HL-60/S4 treated with phorbol 12-myristate 13-acetate at 8.2 ng/mL for 4 days and 3 days (cell line): ENCODE measurements at regions not wholly inside any gene's neighbourhood (a gene's known extent, or its start where the extent isn't known, plus 50 kb on each side); places are given as distances from the start of the nearest gene placed in this dataset.
"Not testable (repeated sequence)": the region's sequence is repeated elsewhere in the genome, so short reads cannot be mapped to it uniquely, and the experiment has no call there.

Experiments
- in situ Hi-C: fragments of 300-500 bp; cut with MboI; formaldehyde crosslinking; loops from 2 replicates; pipeline ENCODE4 v1.15.0; 2022; ENCODE audit warnings: low sequenced_read_pairs

DNA sequence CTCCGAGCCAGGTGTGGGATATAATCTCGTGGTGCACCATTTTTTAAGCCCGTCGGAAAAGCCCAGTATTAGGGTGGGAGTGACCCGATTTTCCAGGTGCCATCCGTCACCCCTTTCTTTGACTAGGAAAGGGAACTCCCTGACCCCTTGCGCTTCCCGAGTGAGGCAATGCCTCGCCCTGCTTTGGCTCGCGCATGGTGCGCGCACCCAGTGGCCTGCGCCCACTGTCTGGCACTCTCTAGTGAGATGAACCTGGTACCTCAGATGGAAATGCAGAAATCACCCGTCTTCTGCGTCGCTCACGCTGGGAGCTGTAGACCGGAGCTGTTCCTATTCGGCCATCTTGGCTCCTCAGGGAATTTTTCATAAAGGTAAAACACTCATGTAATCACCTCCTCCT, 63.9 kb downstream of the RWDD3 start:
- in situ Hi-C loops = not testable (repeated sequence)

DNA sequence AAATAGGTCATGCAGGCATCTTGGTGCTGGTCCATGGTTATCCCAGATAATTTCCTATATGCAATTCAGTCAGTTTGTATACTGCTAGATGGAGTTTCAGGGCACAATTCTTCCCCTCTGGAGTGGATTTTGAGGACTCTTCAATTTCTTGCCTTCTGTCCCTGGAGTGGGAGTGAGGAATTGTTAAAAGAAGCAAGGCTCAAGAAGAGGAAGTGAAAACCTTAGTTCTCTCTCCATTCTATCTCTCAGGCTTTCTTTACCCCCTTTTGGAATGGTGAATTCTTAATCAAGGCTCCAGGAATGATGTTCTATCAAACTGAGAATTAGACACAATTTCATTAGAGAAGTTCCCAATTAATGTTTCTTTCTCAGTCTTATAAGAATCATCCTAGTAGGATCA, 67.1 kb downstream of the RWDD3 start:
- in situ Hi-C loops = no loop called here

DNA sequence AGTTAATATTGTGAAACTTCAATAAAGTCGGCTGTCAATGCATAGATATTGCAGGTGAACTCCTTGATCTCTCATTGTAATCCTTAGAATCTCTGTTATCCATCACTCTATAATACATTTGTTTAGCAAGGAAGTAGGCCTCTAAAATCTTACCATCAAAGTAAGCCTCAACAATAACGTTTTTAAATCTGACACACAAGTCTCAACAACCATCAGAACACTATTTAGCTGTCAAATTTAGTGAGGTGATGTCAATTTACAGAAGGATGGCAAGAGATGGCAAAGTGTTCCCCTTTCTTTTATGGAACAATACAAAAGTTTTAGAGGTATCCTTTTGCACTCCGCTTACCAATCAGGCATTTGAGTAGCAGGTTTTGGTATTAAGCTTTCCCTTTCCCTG, 67.6 kb downstream of the RWDD3 start:
- in situ Hi-C loops = no loop called here

DNA sequence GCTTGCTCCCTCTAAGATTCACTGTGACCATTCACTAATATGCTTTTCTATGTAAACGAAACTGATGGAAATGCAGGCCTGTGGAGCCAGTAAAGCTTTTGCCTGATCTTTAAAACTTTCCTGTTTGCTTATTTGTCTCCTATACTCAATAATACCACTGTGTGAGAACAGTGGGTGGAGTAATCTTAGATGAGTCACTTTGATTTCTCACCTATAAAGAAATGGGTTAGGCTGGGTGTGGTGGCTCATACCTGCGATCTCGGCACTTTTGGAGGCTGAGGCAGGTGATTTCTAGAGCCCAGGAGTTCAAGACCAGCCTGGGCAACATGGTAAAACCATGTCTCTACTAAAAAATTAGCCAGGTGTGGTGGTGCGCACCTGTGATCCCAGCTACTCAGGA, 70.8 kb downstream of the RWDD3 start:
- in situ Hi-C loops = no loop called here

DNA sequence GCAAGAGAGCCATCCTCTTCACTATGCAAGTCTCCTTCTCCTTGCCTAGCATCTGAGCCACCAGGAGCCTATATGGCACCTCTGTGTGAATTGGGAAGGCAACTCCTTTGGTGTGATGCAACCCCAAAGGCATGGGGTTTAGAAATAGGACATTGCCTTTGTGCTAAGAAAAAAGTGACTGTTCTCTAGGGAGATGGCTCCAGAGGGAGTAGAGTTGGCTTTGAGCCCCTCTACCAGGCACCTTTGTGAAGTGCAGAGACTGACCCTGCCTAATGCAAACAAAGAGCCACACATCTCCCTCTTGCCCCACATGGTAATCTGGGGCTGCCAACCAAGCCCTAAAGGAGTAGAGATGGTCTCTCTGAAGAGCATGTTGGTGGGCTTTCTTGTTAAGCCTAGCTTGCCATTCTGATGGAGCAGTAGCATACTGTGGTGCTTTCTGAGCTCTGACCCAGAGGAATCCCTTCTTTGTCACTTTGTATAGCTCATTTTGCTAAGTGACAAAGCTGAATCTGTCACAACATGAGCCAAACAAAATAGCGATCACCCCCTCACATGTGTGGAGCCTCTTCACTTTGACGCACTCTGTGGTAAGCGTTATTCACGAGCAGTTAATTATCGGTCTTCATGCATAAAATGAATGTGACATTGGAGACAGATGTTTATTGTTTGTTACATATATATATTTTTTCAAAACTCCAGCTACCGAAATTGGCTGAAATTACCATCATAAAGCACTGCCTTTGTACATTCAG, 74.4 kb downstream of the RWDD3 start:
- in situ Hi-C loops = no loop called here

DNA sequence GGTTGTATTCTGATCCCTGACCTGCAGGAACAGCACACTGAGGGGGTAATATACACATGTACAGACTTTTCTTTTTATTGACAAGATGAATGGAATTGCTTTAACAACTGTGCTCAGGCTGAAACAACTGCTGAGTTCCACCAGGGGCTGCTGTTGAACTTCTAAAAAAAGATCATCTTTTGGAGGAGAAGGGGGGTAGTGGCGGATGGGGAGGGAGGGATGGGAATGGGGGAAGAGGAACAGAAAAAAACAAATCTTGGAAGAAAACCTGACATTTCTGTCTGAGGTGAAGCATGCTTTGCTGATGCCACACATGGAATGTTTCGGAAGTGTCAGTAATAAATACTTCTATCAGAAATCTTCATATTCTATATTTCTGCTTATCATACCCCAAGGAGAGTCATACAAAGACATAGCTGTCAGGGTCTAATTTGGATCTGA, 75.0 kb downstream of the RWDD3 start:
- in situ Hi-C loops = no loop called here

DNA sequence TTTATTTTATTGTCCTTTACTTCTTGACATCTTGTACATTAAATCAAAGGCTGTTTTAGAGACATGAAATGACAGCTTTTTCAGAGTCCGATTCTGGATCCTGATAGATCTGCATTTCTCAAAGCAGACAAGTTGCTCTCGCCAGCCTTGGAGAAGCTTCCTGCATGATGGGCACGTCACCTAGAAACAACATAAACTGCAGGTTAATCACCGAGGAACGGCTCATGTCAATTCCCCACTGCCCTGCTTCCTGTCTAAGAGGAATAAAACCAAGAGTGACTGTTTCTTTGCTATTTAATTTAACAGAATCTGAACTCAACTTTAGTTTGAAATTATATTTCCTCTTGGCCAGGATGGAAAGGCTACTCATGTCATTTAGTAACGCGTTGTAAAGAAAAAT, 77.0 kb downstream of the RWDD3 start:
- in situ Hi-C loops = no loop called here

DNA sequence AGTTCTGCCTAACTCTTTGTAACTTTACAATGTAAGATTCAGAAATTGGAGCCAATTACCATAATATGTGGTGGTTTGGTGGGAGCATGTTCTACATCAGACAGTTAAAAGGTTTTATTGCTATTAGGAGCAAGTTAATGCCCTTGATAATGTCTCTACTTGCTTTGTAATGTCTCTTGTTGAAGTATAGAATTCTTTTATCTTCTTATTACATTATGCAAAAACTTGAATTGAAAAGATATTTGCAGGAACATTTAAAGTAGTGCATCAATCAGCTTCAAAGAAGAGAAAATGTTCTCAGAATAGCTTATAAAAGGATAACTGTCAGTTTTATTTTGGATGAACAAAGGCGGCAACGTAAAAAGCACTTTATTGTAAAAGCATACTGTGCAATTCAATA, 77.8 kb downstream of the RWDD3 start:
- in situ Hi-C loops = no loop called here

DNA sequence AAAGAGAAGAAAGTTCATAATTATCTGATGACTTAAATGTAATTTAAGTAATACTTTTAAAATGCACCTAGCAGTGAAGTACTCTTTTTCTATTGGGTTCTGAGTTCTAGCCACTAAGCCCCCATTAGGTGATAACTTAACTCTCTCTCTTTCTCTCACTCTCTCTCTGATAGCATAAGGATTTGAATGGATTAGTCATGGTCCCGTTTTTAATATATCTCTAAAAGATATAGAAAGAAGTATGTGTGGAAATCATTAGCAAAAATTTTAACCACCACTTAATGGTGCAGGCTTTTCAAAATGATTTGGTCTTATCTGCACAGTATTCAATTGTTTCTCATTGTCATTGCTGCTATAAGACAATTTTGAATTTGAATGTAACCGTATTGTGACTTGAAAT, 78.2 kb downstream of the RWDD3 start:
- in situ Hi-C loops = no loop called here

DNA sequence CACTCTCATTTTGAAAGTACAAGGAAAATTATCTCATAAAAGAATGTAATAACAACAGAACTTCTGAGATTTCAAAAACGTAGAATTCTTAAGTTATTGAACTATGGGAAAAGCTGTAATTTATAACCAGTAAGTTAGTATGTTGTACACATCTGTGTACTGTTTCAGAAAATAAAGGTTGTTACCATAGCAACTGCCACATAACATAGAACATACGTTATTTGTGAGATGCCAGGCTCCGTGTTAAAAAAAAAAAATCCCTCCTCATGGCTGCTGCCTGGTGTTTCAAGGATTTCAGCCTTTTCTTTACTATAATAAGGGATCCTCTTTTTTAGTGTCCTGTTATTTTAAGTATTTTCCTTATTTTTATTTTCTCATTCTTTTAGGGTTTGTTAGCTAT, 79.5 kb downstream of the RWDD3 start:
- in situ Hi-C loops = no loop called here

DNA sequence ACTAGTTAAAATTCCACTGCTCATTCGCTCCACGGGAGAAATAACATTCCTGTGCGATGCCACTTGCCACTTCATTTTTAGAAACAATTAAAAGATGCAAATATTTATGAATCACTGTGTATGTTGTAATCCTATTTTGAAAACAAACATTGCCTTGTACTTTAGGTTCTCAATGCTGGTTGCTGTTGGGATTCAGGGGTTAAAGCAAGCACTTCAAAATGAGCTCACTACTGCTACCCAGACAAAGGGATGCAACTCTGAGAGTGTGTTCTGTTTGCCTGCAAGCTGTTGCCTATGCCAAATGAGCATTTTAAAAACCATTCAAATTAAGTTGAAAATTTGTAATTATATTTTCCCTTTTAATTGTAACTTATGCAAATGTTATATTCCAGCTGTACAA, 87.5 kb downstream of the RWDD3 start:
- in situ Hi-C loops = no loop called here

DNA sequence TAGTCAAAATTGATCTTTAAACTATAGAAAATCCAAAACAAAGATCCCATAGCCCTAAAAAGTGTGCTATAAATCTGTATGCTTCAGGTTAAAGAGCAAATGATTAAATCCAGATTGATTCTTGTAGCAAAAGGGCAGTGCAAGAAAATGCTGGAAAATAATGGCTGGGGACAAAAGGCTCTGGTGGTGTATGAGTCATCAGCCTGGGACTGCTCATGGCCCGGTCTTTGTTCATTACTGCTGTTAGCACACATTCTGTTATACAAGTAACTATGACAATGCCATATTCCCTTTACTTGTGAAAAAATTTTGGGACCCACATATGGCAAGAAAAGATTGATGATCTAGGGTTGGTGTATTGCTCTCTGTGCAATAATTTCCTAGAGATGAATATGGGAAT, 89.1 kb downstream of the RWDD3 start:
- in situ Hi-C loops = no loop called here

DNA sequence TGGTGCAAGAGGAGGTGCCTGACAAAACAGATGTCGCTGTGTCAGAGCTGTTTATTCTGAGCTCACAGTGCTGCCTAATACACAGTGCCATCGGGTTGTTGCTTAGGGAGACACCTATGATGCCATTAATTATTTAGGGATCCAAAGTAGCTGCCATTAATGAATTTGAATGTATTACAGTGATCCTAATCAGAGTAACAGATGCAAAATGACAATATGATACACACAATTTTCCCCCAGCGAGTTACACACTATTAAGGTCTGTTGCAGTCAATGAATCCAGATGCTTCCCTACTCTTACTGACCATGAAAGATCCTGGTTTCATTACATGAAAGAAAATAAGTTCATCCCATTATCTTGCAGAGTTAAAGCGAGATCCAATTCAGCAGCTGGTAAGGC, 91.3 kb downstream of the RWDD3 start:
- in situ Hi-C loops = no loop called here

DNA sequence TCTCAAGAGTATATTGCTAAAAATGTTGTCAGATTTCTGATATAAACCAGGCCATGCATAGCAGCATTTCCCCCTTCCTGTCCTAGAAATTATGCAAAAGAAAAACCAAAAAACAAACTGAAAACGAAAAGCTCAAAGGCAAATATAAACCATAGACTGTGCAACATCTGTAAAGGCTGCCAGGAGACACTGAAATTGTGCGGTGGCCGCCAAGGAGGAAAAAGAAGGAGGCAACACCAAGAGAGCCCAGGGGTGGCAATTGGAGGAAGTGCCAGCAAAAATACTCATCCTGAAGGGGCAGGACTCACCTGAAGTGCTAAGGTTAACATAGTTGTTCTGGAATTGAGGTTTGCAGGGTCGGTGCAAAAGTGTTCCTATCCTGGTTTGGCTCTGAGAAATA, 92.0 kb downstream of the RWDD3 start:
- in situ Hi-C loops = no loop called here

DNA sequence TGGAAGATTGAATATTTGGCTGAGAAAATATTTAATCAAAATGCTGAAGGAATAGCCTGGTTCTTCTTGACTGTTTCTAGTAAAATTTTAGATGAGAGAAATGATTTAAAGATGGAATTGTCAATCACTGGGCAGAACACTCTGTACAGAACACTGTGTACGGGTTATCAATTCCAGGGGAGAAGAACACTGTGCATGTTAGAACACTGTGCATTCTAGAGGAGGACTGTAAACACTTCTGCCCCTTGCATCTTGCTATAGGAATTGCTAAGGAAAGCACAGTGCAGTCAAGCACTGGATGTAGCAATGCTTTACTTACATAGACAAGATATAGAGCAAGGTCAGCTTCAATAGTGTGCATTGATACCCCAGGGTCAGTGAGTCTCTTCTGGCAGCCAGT, 98.7 kb downstream of the RWDD3 start:
- in situ Hi-C loops = no loop called here

DNA sequence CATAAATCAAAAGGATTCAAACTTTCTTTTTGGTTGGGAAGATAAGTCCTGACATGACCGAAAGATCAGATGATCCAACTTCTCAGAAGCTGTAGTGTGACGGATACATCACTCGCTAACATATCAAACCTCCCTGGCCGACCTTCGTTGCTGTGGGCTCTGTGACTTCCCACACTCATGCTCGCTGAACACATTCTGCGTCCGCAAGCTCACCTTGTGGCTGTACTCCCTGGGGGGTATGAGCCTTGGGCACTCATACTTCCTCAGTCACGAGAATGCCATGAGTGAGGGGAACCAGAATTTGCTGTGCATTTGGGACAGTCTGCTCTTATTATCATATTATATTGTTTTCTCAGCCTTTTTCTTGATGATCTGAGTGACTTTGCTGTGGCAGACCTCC, 105.4 kb downstream of the RWDD3 start:
- in situ Hi-C loops = no loop called here

DNA sequence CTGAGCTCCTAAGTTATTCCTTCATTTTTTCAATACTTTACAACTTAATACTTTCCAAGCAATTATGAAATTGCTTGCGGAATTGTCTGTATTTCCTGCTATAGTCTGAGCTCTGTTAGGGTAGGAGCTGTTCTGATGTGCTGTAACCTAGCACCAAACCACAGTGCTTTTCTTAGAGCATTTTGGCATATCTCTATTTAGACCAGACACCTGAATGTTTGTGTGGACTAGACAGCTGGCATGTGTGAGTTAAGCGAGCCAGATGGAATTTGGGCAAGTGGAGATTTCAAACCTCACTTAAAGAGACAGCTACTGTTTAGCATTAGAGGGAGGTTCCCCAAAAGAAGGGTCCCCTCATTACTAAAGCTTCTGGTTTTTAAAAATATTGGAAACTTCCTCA, 106.1 kb downstream of the RWDD3 start:
- in situ Hi-C loops = no loop called here

DNA sequence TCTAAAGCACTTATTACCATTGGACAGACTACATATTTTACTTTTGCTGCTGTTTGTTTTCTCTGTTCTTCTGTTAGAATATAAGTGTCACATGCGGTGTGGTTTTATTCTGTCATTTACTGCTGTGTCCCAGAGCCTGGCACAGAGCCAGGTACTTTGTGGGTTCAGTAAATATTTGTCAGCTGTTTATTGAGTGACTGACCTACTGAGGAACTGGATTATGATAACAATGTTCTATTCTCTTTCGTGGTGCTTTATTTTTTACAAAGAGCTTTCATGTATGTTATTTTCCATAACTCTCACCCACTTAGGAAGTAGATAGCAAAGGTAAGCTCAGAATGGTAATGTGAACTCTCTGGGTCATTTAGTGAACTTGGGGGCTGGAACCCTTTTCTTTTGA, 118.8 kb downstream of the RWDD3 start:
- in situ Hi-C loops = no loop called here

DNA sequence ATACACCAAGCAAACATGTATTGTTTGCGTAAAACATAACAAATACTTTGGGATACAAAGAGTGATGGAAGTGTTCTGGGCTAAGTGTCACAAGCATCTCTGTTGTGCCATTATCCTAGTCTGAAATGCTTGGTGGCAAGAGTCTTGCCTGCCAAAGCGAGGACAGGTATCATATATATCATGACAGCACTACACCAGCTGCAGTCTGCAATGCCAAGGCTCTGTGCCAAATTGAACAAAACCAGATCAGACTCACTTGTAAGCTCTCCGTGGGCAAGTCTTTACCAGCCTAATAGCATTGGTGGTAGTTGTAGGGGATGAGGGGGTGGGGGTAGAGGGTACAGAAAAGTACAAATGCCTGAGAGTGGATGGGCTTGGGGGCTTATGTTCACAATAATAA, 119.2 kb downstream of the RWDD3 start:
- in situ Hi-C loops = no loop called here

DNA sequence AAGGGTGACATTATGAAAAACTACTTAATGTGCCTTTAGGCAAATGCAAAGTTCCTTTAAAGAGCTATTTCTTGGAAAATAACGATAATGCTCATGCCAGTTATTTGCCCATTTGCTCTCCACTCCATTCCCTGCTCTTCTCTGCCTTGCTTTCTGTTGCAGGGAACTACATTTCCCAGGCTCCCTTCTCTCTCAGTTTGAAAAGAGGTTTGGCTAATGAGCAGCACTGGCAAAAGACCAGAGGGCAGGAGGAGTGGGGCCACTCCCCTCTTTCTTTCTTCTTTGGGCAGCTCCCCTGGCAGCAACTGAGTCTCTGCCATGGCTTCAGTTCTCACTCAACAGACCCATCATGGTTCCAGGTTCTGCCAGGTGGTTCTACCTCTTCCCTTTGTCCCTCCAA, 130.5 kb downstream of the RWDD3 start:
- in situ Hi-C loops = no loop called here

DNA sequence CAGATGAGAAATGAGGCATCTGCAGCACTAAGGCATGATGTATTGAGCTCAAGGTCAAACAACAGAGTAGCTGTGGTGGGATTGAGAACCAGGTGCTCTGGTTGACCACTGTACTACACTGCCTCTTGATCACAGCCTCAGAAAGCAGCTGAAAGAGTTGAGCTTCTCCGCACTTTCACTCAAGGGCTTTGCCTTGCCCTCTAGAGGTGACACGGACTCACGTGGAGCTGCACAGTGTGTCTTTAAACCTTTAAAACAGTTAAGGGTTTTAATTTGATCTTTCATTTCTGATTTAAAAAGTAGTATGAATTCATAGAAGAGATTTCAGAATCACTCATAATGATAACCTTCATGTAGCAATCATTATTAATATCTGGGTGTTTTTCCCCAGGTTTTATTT, 132.5 kb downstream of the RWDD3 start:
- in situ Hi-C loops = no loop called here

DNA sequence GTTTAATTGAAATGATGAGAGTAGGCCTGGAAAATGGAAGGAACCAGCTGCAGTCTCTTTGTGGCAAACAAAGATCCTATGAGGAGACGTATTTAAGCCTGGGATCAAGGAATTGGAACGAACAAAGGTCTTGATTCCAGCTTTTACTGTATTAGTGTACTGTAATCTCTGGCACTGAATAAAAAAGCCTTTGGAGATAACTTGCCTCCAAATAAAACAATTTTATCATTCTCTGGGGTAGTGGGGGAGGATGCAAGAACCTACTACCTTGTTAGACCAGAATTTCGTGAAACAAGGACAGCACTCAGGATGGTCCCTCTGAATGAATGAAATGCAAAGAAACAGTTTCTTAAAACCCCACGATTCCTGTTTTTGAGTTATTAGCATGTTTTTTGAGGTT, 134.2 kb downstream of the RWDD3 start:
- in situ Hi-C loops = no loop called here

DNA sequence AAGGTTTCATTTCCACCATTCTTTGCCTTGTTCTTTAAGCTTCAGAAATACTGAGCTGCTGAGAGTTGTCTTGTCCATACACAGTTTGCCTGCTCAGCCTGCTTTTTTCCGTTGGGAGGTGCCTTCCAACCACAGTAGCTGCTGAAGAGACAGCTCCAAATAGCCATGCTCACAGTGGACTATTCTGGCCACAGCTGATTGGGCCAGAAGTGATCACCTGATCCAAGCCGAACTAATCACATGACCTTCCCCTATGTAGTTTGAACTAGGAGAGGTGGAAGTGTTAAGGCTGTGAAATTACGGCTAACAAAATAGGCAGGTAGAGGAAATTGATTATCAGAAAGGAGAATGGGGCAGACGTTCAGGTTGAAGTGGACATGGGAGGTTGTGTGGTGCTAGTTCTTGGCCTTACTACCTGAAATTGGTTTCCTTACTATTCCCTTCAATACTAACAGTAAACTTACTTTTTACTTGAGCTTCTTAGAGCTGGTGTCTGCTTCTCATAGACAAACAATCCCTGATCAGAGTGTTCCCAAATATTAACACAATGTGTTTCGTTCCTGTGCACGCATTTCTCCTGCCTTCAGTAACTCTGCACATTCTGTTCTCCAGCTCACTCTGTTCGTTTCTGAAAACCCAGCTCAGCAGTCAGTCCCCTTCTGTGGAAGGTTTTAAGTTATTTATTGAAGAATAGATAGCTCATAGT, 136.1 kb downstream of the RWDD3 start:
- in situ Hi-C loops = no loop called here
